WTC11 (cell line): ENCODE measurements at regions not wholly inside any gene's neighbourhood (a gene's known extent, or its start where the extent isn't known, plus 50 kb on each side); places are given as distances from the start of the nearest gene placed in this dataset.

Source experiments
- ATAC-seq: fragments of 200-7000 bp; cut with Tn5 transposase; 2 replicates; pipeline ENCODE4 v1.10.0; 2021; ENCODE audit warnings: mild to moderate bottlenecking, moderate library complexity
- CTCF ChIA-PET: fragments of 300-600 bp; sonication (Branson Sonifier 250); formaldehyde crosslinking; loops from one replicate; lab custom pipeline; 2021; ENCODE audit warnings: antibody characterized with exemption; lab: Charles Lee
- POLR2A ChIA-PET: fragments of 350-600 bp; sonication (Branson Sonifier 250); formaldehyde crosslinking; loops from one replicate; lab custom pipeline; 2021; ENCODE audit warnings: antibody characterized with exemption; lab: Charles Lee
- DNase-seq: peaks from one replicate; pipeline ENCODE4 v3.0.0; 2021; ENCODE audit warnings: low spot score
- H3K27ac Mint-ChIP-seq: 2 replicates; pipeline ENCODE4 v1.8.0; 2021; ENCODE audit warnings: mixed read lengths
- H3K27me3 Mint-ChIP-seq: 2 replicates; pipeline ENCODE4 v1.8.0; 2021; ENCODE audit warnings: low read depth, mild to moderate bottlenecking, moderate library complexity, mixed read lengths
- H3K36me3 Mint-ChIP-seq: 2 replicates; pipeline ENCODE4 v1.8.0; 2021; ENCODE audit warnings: mixed read lengths
- H3K4me1 Mint-ChIP-seq: 2 replicates; pipeline ENCODE4 v1.8.0; 2022; ENCODE audit warnings: mixed read lengths
- H3K4me3 Mint-ChIP-seq: 2 replicates; pipeline ENCODE4 v1.8.0; 2021; ENCODE audit warnings: mild to moderate bottlenecking, moderate library complexity, mixed read lengths
- H3K9me3 Mint-ChIP-seq: 2 replicates; pipeline ENCODE4 v1.8.0; 2021; ENCODE audit warnings: mixed read lengths
- GABPB1 ChIP-seq: sonication (generic); formaldehyde crosslinking; IDR thresholded peaks from 2 replicates; pipeline ENCODE4 v1.8.1; 2023; ENCODE audit warnings: mild to moderate bottlenecking, missing genetic modification reagents
- IRF2 ChIP-seq: sonication (generic); formaldehyde crosslinking; IDR thresholded peaks from 2 replicates; pipeline ENCODE4 v1.8.0; 2022; ENCODE audit warnings: low read depth, missing genetic modification reagents, borderline replicate concordance
- KAT7 ChIP-seq: sonication (generic); formaldehyde crosslinking; IDR thresholded peaks from 2 replicates; pipeline ENCODE4 v1.8.1; 2023; ENCODE audit warnings: missing genetic modification reagents, mild to moderate bottlenecking, borderline replicate concordance
- MXD4 ChIP-seq: fragments of 250-450 bp; sonication (Bioruptor Pico); IDR thresholded peaks from 2 replicates; pipeline ENCODE4 v1.8.0; 2021; ENCODE audit warnings: mild to moderate bottlenecking, moderate library complexity, borderline replicate concordance
- NFE2L1 ChIP-seq: sonication (generic); formaldehyde crosslinking; IDR thresholded peaks from 2 replicates; pipeline ENCODE4 v1.8.1; 2023; ENCODE audit warnings: missing genetic modification reagents
- NR1H2 ChIP-seq: sonication (generic); formaldehyde crosslinking; IDR thresholded peaks from 2 replicates; pipeline ENCODE4 v1.9.0; 2021; ENCODE audit warnings: mild to moderate bottlenecking, moderate library complexity, missing genetic modification reagents
- RELA ChIP-seq: sonication (generic); formaldehyde crosslinking; IDR thresholded peaks from 2 replicates; pipeline ENCODE4 v1.8.1; 2022; ENCODE audit warnings: missing genetic modification reagents, mild to moderate bottlenecking, borderline replicate concordance
- SP1 ChIP-seq: sonication (generic); formaldehyde crosslinking; conservative IDR thresholded peaks from 2 replicates; pipeline ENCODE4 v1.8.1; 2022; ENCODE audit warnings: missing genetic modification reagents
- TEAD4 ChIP-seq: sonication (generic); formaldehyde crosslinking; IDR thresholded peaks from 2 replicates; pipeline ENCODE4 v1.8.0; 2022; ENCODE audit warnings: mild to moderate bottlenecking, missing genetic modification reagents
- ZNF121 ChIP-seq: sonication (generic); formaldehyde crosslinking; IDR thresholded peaks from 2 replicates; pipeline ENCODE4 v1.8.0; 2023; ENCODE audit warnings: missing genetic modification reagents
- ZNF219 ChIP-seq: sonication (generic); formaldehyde crosslinking; IDR thresholded peaks from 2 replicates; pipeline ENCODE4 v1.8.0; 2023; ENCODE audit warnings: missing genetic modification reagents, mild to moderate bottlenecking, borderline replicate concordance
- ZNF263 ChIP-seq: sonication (generic); formaldehyde crosslinking; IDR thresholded peaks from 2 replicates; pipeline ENCODE4 v1.8.1; 2022; ENCODE audit warnings: low read depth, mild to moderate bottlenecking, moderate library complexity, missing genetic modification reagents
- ZNF423 ChIP-seq: fragments of 250-450 bp; sonication (Bioruptor Pico); IDR thresholded peaks from 2 replicates; pipeline ENCODE4 v2.1.2; 2022; ENCODE audit warnings: mild to moderate bottlenecking, moderate library complexity
- ZNF671 ChIP-seq: fragments of 250-450 bp; sonication (Bioruptor Pico); IDR thresholded peaks from 2 replicates; pipeline ENCODE4 v1.8.0; 2021; ENCODE audit warnings: mild to moderate bottlenecking
- TF ChIP-seq, protein P1 (sequence below): sonication (generic); formaldehyde crosslinking; IDR thresholded peaks from 2 replicates; pipeline ENCODE4 v1.8.1; 2023; ENCODE audit warnings: mild to moderate bottlenecking, missing genetic modification reagents
- TF ChIP-seq, protein P2 (sequence below): sonication (generic); formaldehyde crosslinking; IDR thresholded peaks from 2 replicates; pipeline ENCODE4 v1.8.0; 2023; ENCODE audit warnings: mild to moderate bottlenecking, missing genetic modification reagents
- TF ChIP-seq, protein P3 (sequence below): sonication (generic); formaldehyde crosslinking; IDR thresholded peaks from 2 replicates; pipeline ENCODE4 v1.8.1; 2022; ENCODE audit warnings: missing genetic modification reagents, borderline replicate concordance
- TF ChIP-seq, protein P4 (sequence below): sonication (generic); formaldehyde crosslinking; IDR thresholded peaks from 2 replicates; pipeline ENCODE4 v1.8.1; 2022; ENCODE audit warnings: low read depth, missing genetic modification reagents, borderline replicate concordance
- TF ChIP-seq, protein P5 (sequence below): sonication (generic); formaldehyde crosslinking; IDR thresholded peaks from 2 replicates; pipeline ENCODE4 v1.8.1; 2023; ENCODE audit warnings: mild to moderate bottlenecking, missing genetic modification reagents, borderline replicate concordance
- TF ChIP-seq, protein P6 (sequence below): sonication (generic); formaldehyde crosslinking; IDR thresholded peaks from 2 replicates; pipeline ENCODE4 v1.8.0; 2022; ENCODE audit warnings: mild to moderate bottlenecking, missing genetic modification reagents

DNA sequence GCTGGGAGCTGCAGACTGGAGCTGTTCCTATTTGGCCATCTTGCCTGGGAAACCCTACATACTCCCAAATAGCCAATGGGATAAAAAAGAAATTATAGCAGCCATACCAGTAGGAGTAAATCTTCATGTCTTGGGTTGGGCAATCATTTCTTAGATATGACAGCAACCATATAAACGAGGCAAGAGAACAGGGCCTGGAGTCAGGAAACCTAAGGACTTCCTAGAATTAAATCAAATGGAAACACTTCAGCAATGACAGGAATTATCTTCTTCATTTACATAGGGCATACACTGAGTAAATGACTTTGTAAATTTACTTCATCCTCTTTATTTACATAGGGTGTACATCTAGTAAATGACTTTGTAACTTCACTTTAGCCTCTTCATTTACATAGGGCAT, 286.6 kb upstream of the POGK start:
- Mint-ChIP-seq H3K27me3 (no peaks in the 10 kb centered on the region; the same call in 1 of the 2 replicates), H3K27ac (no peak overlapping the region), H3K9me3 (peaks cover 72% of the 10 kb centered on the region), H3K4me1 (peaks cover 6% of the 10 kb centered on the region), H3K4me3 (no peak overlapping the region), H3K36me3 (peaks cover 44% of the 10 kb centered on the region)
- ATAC-seq (no peak), DNase-seq (no peak)
- ChIA-PET POLR2A (no interaction called here), CTCF (no interaction called here)
- TF ChIP-seq IRF2 (CRISPR knock-in tag) (no peak), ZNF423 (no peak), TEAD4 (no peak), NR1H2 (no peak), ZNF263 (CRISPR knock-in tag) (no peak), GABPB1 (CRISPR knock-in tag) (no peak), RELA (CRISPR knock-in tag) (no peak), SP1 (CRISPR knock-in tag) (no peak)
- TF ChIP-seq, protein P1, sequence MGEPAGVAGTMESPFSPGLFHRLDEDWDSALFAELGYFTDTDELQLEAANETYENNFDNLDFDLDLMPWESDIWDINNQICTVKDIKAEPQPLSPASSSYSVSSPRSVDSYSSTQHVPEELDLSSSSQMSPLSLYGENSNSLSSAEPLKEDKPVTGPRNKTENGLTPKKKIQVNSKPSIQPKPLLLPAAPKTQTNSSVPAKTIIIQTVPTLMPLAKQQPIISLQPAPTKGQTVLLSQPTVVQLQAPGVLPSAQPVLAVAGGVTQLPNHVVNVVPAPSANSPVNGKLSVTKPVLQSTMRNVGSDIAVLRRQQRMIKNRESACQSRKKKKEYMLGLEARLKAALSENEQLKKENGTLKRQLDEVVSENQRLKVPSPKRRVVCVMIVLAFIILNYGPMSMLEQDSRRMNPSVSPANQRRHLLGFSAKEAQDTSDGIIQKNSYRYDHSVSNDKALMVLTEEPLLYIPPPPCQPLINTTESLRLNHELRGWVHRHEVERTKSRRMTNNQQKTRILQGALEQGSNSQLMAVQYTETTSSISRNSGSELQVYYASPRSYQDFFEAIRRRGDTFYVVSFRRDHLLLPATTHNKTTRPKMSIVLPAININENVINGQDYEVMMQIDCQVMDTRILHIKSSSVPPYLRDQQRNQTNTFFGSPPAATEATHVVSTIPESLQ = no peak
- TF ChIP-seq, protein P2, sequence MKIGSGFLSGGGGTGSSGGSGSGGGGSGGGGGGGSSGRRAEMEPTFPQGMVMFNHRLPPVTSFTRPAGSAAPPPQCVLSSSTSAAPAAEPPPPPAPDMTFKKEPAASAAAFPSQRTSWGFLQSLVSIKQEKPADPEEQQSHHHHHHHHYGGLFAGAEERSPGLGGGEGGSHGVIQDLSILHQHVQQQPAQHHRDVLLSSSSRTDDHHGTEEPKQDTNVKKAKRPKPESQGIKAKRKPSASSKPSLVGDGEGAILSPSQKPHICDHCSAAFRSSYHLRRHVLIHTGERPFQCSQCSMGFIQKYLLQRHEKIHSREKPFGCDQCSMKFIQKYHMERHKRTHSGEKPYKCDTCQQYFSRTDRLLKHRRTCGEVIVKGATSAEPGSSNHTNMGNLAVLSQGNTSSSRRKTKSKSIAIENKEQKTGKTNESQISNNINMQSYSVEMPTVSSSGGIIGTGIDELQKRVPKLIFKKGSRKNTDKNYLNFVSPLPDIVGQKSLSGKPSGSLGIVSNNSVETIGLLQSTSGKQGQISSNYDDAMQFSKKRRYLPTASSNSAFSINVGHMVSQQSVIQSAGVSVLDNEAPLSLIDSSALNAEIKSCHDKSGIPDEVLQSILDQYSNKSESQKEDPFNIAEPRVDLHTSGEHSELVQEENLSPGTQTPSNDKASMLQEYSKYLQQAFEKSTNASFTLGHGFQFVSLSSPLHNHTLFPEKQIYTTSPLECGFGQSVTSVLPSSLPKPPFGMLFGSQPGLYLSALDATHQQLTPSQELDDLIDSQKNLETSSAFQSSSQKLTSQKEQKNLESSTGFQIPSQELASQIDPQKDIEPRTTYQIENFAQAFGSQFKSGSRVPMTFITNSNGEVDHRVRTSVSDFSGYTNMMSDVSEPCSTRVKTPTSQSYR (CRISPR knock-in tag) = no peak
- TF ChIP-seq, protein P3, sequence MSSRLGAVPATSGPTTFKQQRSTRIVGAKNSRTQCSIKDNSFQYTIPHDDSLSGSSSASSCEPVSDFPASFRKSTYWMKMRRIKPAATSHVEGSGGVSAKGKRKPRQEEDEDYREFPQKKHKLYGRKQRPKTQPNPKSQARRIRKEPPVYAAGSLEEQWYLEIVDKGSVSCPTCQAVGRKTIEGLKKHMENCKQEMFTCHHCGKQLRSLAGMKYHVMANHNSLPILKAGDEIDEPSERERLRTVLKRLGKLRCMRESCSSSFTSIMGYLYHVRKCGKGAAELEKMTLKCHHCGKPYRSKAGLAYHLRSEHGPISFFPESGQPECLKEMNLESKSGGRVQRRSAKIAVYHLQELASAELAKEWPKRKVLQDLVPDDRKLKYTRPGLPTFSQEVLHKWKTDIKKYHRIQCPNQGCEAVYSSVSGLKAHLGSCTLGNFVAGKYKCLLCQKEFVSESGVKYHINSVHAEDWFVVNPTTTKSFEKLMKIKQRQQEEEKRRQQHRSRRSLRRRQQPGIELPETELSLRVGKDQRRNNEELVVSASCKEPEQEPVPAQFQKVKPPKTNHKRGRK (CRISPR knock-in tag) = no peak
- TF ChIP-seq, protein P4, sequence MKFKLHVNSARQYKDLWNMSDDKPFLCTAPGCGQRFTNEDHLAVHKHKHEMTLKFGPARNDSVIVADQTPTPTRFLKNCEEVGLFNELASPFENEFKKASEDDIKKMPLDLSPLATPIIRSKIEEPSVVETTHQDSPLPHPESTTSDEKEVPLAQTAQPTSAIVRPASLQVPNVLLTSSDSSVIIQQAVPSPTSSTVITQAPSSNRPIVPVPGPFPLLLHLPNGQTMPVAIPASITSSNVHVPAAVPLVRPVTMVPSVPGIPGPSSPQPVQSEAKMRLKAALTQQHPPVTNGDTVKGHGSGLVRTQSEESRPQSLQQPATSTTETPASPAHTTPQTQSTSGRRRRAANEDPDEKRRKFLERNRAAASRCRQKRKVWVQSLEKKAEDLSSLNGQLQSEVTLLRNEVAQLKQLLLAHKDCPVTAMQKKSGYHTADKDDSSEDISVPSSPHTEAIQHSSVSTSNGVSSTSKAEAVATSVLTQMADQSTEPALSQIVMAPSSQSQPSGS (CRISPR knock-in tag) = no peak
- TF ChIP-seq, protein P5, sequence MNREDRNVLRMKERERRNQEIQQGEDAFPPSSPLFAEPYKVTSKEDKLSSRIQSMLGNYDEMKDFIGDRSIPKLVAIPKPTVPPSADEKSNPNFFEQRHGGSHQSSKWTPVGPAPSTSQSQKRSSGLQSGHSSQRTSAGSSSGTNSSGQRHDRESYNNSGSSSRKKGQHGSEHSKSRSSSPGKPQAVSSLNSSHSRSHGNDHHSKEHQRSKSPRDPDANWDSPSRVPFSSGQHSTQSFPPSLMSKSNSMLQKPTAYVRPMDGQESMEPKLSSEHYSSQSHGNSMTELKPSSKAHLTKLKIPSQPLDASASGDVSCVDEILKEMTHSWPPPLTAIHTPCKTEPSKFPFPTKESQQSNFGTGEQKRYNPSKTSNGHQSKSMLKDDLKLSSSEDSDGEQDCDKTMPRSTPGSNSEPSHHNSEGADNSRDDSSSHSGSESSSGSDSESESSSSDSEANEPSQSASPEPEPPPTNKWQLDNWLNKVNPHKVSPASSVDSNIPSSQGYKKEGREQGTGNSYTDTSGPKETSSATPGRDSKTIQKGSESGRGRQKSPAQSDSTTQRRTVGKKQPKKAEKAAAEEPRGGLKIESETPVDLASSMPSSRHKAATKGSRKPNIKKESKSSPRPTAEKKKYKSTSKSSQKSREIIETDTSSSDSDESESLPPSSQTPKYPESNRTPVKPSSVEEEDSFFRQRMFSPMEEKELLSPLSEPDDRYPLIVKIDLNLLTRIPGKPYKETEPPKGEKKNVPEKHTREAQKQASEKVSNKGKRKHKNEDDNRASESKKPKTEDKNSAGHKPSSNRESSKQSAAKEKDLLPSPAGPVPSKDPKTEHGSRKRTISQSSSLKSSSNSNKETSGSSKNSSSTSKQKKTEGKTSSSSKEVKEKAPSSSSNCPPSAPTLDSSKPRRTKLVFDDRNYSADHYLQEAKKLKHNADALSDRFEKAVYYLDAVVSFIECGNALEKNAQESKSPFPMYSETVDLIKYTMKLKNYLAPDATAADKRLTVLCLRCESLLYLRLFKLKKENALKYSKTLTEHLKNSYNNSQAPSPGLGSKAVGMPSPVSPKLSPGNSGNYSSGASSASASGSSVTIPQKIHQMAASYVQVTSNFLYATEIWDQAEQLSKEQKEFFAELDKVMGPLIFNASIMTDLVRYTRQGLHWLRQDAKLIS = no peak

DNA sequence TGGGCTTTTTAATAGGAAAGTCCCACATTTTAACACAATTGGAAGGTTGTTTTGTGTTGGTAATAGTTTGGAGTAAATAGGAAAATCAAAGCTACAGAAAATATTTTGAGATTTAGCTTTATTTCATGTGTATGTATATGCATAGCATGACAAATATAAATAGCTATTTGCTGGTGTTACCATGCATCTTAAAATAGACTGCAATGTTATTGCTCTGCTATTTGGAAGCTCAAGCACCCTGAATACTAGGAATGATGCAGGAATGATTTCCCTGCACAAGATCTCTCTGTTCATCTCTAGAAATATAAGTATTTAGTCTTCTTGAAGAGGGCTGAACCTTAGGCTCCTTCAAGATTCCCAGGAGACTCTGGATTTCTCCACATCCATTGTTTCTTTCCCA, 268.3 kb upstream of the POGK start:
- no peaks in the 10 kb centered on the region for H3K4me1 Mint-ChIP-seq
- ChIA-PET CTCF (no interaction called here), POLR2A (no interaction called here)
- peaks cover 37% of the 10 kb centered on the region for H3K9me3 Mint-ChIP-seq
- DNase-seq = no peak
- H3K36me3 Mint-ChIP-seq = peaks cover 18% of the 10 kb centered on the region
- H3K27me3 Mint-ChIP-seq = no peaks in the 10 kb centered on the region
- no peak for ATAC-seq
- H3K27ac Mint-ChIP-seq = no peak overlapping the region
- H3K4me3 Mint-ChIP-seq = no peak overlapping the region
- TF ChIP-seq NFE2L1 (CRISPR knock-in tag) = no peak
- TF ChIP-seq ZNF671 = no peak
- TF ChIP-seq ZNF121 = no peak
- no peak for TF ChIP-seq ZNF423
- TF ChIP-seq MXD4 (CRISPR knock-in tag) = no peak
- TF ChIP-seq ZNF219 (CRISPR knock-in tag) = no peak
- TF ChIP-seq, protein P6, sequence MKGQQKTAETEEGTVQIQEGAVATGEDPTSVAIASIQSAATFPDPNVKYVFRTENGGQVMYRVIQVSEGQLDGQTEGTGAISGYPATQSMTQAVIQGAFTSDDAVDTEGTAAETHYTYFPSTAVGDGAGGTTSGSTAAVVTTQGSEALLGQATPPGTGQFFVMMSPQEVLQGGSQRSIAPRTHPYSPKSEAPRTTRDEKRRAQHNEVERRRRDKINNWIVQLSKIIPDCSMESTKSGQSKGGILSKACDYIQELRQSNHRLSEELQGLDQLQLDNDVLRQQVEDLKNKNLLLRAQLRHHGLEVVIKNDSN = no peak
- no peak for TF ChIP-seq KAT7 (CRISPR knock-in tag)
- TF ChIP-seq, protein P5 = no peak
